Thyroid gland (tissue), 4 donors: ENCODE measurements at regions not wholly inside any gene's neighbourhood (a gene's known extent, or its start where the extent isn't known, plus 50 kb on each side); places are given as distances from the start of the nearest gene placed in this dataset.
A peak's percentile ranks its signal among the peaks of the same experiment; 100 is the strongest.

Experiments
- DNase-seq, 2 donors: peaks; one replicate each; pipeline ENCODE4 v3.0.0-alpha.2; 2019
- H3K27ac ChIP-seq, 3 donors: fragments of 200-600 bp; sonication (generic); 1 replicate in 2 of 3; 2 replicates in 1 of 3; pipeline ENCODE4 v1.5.1; 2016 to 2019; ENCODE audit warnings: mild to moderate bottlenecking in 1 of 3, moderate library complexity in 1 of 3
- H3K27me3 ChIP-seq: fragments of 200-600 bp; sonication (generic); one replicate; pipeline ENCODE4 v1.5.1; 2019
- H3K36me3 ChIP-seq, 2 donors: fragments of 200-600 bp; sonication (generic); one replicate each; pipeline ENCODE4 v1.5.1; 2016 to 2019
- H3K4me1 ChIP-seq, 2 donors: fragments of 200-600 bp; sonication (generic); one replicate each; pipeline ENCODE4 v1.5.1; 2017 to 2019
- H3K4me3 ChIP-seq, 3 donors: fragments of 200-600 bp; sonication (generic); replicated peaks in 1 of 3; 1 replicate in 2 of 3; 2 replicates in 1 of 3; pipeline ENCODE4 v1.5.1; 2016; ENCODE audit warnings: mild to moderate bottlenecking in 1 of 3
- H3K9me3 ChIP-seq: fragments of 200-600 bp; sonication (generic); one replicate; pipeline ENCODE4 v1.5.1; 2017
- CTCF ChIP-seq, 6 experiments: fragments of 200-600 bp in 3 of 6; fragments of 450-650 bp in 3 of 6; sonication (generic) in 3 of 6; IDR thresholded peaks; one replicate each; pipeline ENCODE4 v1.5.1; 2016 to 2019; ENCODE audit warnings: antibody characterized with exemption in 6 of 6, mild to moderate bottlenecking in 2 of 6, inconsistent platforms in 1 of 6, moderate library complexity in 1 of 6
- POLR2A ChIP-seq, 2 donors: fragments of 450-650 bp; IDR thresholded peaks; one replicate each; pipeline ENCODE4 v1.6.1; 2017; ENCODE audit warnings: antibody characterized with exemption in 2 of 2, mild to moderate bottlenecking in 2 of 2, moderate library complexity in 1 of 2
- whole genome bisulfite sequencing, 2 donors: methylation state at CpG; one replicate each; pipeline ENCODE4 v1.1.5; 2017; 5-methylcytosine and 5-hydroxymethylcytosine counted together
- intact Hi-C: fragments of 100-400 bp; cut with DNase I; formaldehyde crosslinking; loops from one replicate; pipeline ENCODE4 v1.15.1; 2023

GRCh38 chr6:86276056-86276455, 633.4 kb upstream of the SYNCRIP start:
- Histone ChIP-seq H3K27ac (no peak overlapping the region), H3K9me3 (no peaks in the 10 kb centered on the region), H3K36me3 (no peaks in the 10 kb centered on the region), H3K4me3 (no peak overlapping the region), H3K4me1 (no peaks in the 10 kb centered on the region), H3K27me3 (no peaks in the 10 kb centered on the region)
- intact Hi-C loops: no loop called here
- 80 to 88% methylated on average over 4 to 5 of the region's 5 CpGs for WGBS, 2 donors
- TF ChIP-seq POLR2A (IDR thresholded peaks at IDR 0.05): no peak
- TF ChIP-seq CTCF (IDR thresholded peaks at IDR 0.05): no peak
- no peak for DNase-seq

GRCh38 chr6:86273936-86274335, 631.2 kb upstream of the SYNCRIP start:
- TF ChIP-seq POLR2A (IDR thresholded peaks at IDR 0.05) (no peak), CTCF (IDR thresholded peaks at IDR 0.05) (no peak)
- no peaks in the 10 kb centered on the region for H3K36me3 ChIP-seq
- no peaks in the 10 kb centered on the region for H3K4me1 ChIP-seq
- no peak overlapping the region for H3K4me3 ChIP-seq
- 80 to 86% methylated on average over 2 of the region's 2 CpGs for WGBS, 2 donors
- H3K27me3 ChIP-seq: no peaks in the 10 kb centered on the region
- no peaks in the 10 kb centered on the region for H3K9me3 ChIP-seq
- DNase-seq: no peak
- intact Hi-C loops: no loop called here
- H3K27ac ChIP-seq: no peak overlapping the region

DNA sequence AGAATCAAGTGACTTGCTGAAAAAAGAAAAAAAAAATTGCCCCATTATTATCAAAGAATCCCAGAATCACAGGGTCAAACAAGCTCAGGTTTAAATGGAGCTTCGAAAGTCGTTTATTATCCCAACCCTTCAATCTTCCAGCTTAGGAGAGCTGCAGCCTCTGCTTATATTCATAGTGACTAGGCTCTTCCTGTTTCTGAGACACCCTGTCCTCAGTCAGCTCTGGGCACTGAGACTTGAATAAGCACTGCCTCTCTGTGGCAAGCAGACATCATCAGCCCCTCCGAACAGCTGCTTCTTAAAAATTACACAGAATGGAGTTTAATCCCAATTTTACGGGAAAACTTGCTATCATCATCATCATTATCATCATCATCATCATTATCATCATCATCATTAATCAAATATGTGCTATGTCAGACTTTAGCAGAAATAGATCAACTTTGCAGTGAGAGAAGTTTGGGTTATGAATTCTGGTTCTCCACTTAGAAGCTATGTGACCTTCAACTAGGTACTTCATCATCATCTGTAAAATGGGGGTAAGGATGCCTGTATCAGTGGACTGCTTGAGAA, 614.0 kb upstream of the SYNCRIP start:
- no peak for DNase-seq
- no peaks in the 10 kb centered on the region for H3K9me3 ChIP-seq
- 79 to 91% methylated on average over 4 of the region's 4 CpGs for WGBS, 2 donors
- H3K36me3 ChIP-seq: no peaks in the 10 kb centered on the region
- H3K4me1 ChIP-seq: peaks cover 26 to 27% of the 10 kb centered on the region in 2 donors
- no peaks in the 10 kb centered on the region for H3K27me3 ChIP-seq
- no peak overlapping the region for H3K4me3 ChIP-seq
- H3K27ac ChIP-seq: no peak overlapping the region
- TF ChIP-seq POLR2A (IDR thresholded peaks at IDR 0.05): no peak
- no peak for TF ChIP-seq CTCF (IDR thresholded peaks at IDR 0.05)
- intact Hi-C loops: no loop called here

GRCh38 chr6:86255973-86256372, 613.3 kb upstream of the SYNCRIP start:
- no peak overlapping the region for H3K27ac ChIP-seq

GRCh38 chr6:86251106-86251505, 608.4 kb upstream of the SYNCRIP start:
- WGBS, 2 donors: 88 to 100% methylated on average over 1 of the region's 1 CpG

More at GRCh38 chr6:86255973-86256372, 613.3 kb upstream of the SYNCRIP start:
- 31 to 44% methylated on average over 1 of the region's 1 CpG for WGBS, 2 donors
- DNase-seq: peak; percentile 14 to 23
- H3K36me3 ChIP-seq: no peaks in the 10 kb centered on the region
- H3K9me3 ChIP-seq: no peaks in the 10 kb centered on the region
- intact Hi-C loops: no loop called here
- no peaks in the 10 kb centered on the region for H3K27me3 ChIP-seq
- H3K4me1 ChIP-seq: peaks cover 22 to 26% of the 10 kb centered on the region in 2 donors
- H3K4me3 ChIP-seq: no peak overlapping the region
- TF ChIP-seq CTCF (IDR thresholded peaks at IDR 0.05) (no peak), POLR2A (IDR thresholded peaks at IDR 0.05) (no peak)

More at GRCh38 chr6:86251106-86251505, 608.4 kb upstream of the SYNCRIP start:
- no peak for DNase-seq
- Histone ChIP-seq H3K9me3 (no peaks in the 10 kb centered on the region), H3K27ac (no peak overlapping the region), H3K27me3 (no peaks in the 10 kb centered on the region), H3K4me1 (peaks cover 0 to 4% of the 10 kb centered on the region in 2 donors), H3K36me3 (no peaks in the 10 kb centered on the region), H3K4me3 (no peak overlapping the region)
- no peak for TF ChIP-seq POLR2A (IDR thresholded peaks at IDR 0.05)
- no peak for TF ChIP-seq CTCF (IDR thresholded peaks at IDR 0.05)
- intact Hi-C loops: no loop called here
